ENCODE measurements at regions not wholly inside any gene's neighbourhood (a gene's known extent, or its start where the extent isn't known, plus 50 kb on each side); places are given as distances from the start of the nearest gene placed in this dataset. TPM values are rescaled to one million over a fixed set of nuclear protein-coding genes. Genes with fewer than 3 reads are reported as not detected.

DNA sequence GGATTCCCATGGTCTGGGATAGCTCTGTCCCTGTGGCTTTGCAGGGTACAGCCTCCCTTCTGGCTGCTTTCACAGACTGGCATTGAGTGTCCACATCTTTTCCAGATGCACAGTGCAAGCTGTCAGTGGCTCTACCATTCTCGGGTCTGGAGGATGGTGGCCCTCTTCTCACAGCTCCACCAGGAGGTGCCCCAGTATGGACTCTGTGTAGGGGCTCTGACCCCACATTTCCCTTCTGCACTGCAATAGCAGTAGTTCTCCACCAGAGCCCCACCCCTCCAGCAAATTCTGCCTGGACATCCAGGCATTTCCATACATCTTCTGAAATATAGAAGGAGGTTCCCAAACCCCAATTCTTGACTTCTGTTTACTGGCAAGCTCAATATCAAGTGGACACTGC is 50.2 kb upstream of the GRID2 start:
- Histone ChIP-seq H3K4me1 (ENCODE audit: control insufficient read depth in 4 of 4, insufficient read depth in 4 of 4, low read length in 3 of 4) (no peaks in the 10 kb centered on the region), H3K9me3 (ENCODE audit: control insufficient read depth in 4 of 4, low read length in 3 of 4) (peaks cover 0 to 6% (median 2%) of the 10 kb centered on the region in 4 donors), H3K27me3 (ENCODE audit: control insufficient read depth in 4 of 4, insufficient read depth in 4 of 4, low read length in 3 of 4) (peaks cover 0 to 8% (median 0%) of the 10 kb centered on the region in 4 donors), H3K9ac (ENCODE audit: low read depth in 1 of 2, low read length in 2 of 2) (no peak overlapping the region), H3K36me3 (ENCODE audit: control insufficient read depth in 4 of 4, insufficient read depth in 3 of 4, low read depth in 1 of 4, low read length in 3 of 4) (no peaks in the 10 kb centered on the region), H3K4me3 (ENCODE audit: low read depth in 1 of 3, low read length in 3 of 3) (no peak overlapping the region), H3K27ac (ENCODE audit: low read depth in 1 of 2, low read length in 2 of 2) (no peak overlapping the region)
- no peak for DNase-seq (ENCODE audit: low spot score)
- TF ChIP-seq TAF1 (conservative IDR thresholded peaks at IDR 0.05): no peak
- no peak for TF ChIP-seq CTCF (IDR thresholded peaks at IDR 0.05; ENCODE audit: low read depth, low read length, missing input control)
- TF ChIP-seq REST (IDR thresholded peaks at IDR 0.05): no peak
- TF ChIP-seq EGR1 (IDR thresholded peaks at IDR 0.05; ENCODE audit: low read depth in 2 of 2): no peak
- no peak for TF ChIP-seq HNF4A (conservative IDR thresholded peaks at IDR 0.05)
- no peak for TF ChIP-seq NR2F2 (IDR thresholded peaks at IDR 0.05)
- no peak for TF ChIP-seq FOXA1 (IDR thresholded peaks at IDR 0.05)
- TF ChIP-seq, protein P1, sequence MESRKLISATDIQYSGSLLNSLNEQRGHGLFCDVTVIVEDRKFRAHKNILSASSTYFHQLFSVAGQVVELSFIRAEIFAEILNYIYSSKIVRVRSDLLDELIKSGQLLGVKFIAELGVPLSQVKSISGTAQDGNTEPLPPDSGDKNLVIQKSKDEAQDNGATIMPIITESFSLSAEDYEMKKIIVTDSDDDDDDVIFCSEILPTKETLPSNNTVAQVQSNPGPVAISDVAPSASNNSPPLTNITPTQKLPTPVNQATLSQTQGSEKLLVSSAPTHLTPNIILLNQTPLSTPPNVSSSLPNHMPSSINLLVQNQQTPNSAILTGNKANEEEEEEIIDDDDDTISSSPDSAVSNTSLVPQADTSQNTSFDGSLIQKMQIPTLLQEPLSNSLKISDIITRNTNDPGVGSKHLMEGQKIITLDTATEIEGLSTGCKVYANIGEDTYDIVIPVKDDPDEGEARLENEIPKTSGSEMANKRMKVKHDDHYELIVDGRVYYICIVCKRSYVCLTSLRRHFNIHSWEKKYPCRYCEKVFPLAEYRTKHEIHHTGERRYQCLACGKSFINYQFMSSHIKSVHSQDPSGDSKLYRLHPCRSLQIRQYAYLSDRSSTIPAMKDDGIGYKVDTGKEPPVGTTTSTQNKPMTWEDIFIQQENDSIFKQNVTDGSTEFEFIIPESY (IDR thresholded peaks at IDR 0.05): no peak
- no peak for TF ChIP-seq ATF3 (IDR thresholded peaks at IDR 0.05)
- no peak for TF ChIP-seq FOXA2 (IDR thresholded peaks at IDR 0.05)
- TF ChIP-seq YY1 (IDR thresholded peaks at IDR 0.05): no peak
- TF ChIP-seq RAD21 (IDR thresholded peaks at IDR 0.05): no peak
- 82% methylated on average over 1 of the region's 1 CpG for WGBS

Small RNA genes lying in the stretch of these regions (small RNA-seq; reads per million reads assigned to genes)
- not detected for gene KRT19P6
